Testis (tissue), 2 donors: ENCODE measurements at regions not wholly inside any gene's neighbourhood (a gene's known extent, or its start where the extent isn't known, plus 50 kb on each side); places are given as distances from the start of the nearest gene placed in this dataset.

ENCODE experiments used
- DNase-seq: peaks from one replicate; pipeline ENCODE4 v3.0.0-alpha.2; 2019
- H3K27ac ChIP-seq, 2 donors: fragments of 200-600 bp; sonication (generic); one replicate each; pipeline ENCODE4 v1.5.1; 2019
- H3K27me3 ChIP-seq: fragments of 200-600 bp; sonication (generic); one replicate; pipeline ENCODE4 v1.5.1; 2019
- H3K36me3 ChIP-seq: fragments of 200-600 bp; sonication (generic); one replicate; pipeline ENCODE4 v1.5.1; 2017; ENCODE audit warnings: low read depth; ENCODE audit errors: missing control alignments
- H3K4me1 ChIP-seq: fragments of 200-600 bp; sonication (generic); one replicate; pipeline ENCODE4 v1.5.1; 2019
- H3K4me3 ChIP-seq, 2 donors: fragments of 200-600 bp; sonication (generic); one replicate each; pipeline ENCODE4 v1.5.1; 2017 to 2019
- H3K9me3 ChIP-seq: fragments of 200-600 bp; sonication (generic); one replicate; pipeline ENCODE4 v1.5.1; 2017
- POLR2A ChIP-seq: fragments of 450-650 bp; IDR thresholded peaks from one replicate; pipeline ENCODE4 v1.6.1; 2017; ENCODE audit warnings: antibody characterized with exemption, mild to moderate bottlenecking, moderate library complexity
- WGBS, 2 donors: methylation state at CpG; one replicate each; pipeline ENCODE4 v1.1.5; 2018; 5-methylcytosine and 5-hydroxymethylcytosine counted together
- intact Hi-C: fragments of 100-400 bp; cut with DNase I; formaldehyde crosslinking; loops from one replicate; pipeline ENCODE4 v1.15.1; 2023; ENCODE audit warnings: low total_unique reads
- TF ChIP-seq, protein P1 (sequence below), 3 experiments: fragments of 450-650 bp in 2 of 3; fragments of 200-600 bp in 1 of 3; sonication (generic) in 1 of 3; IDR thresholded peaks; one replicate each; pipeline ENCODE4 v1.5.1; 2016 to 2019; ENCODE audit warnings: antibody characterized with exemption in 3 of 3, mild to moderate bottlenecking in 2 of 3, moderate library complexity in 1 of 3

- DNase-seq, result peak; percentile 42
- no peak overlapping the region for H3K4me3 ChIP-seq
- H3K36me3 ChIP-seq, result no peaks in the 10 kb centered on the region
- no peaks in the 10 kb centered on the region for H3K4me1 ChIP-seq
- intact Hi-C loops, result no loop called here
- no peak overlapping the region for H3K27ac ChIP-seq
- H3K27me3 ChIP-seq, result no peaks in the 10 kb centered on the region
- WGBS, 2 donors, result 66 to 71% methylated on average over 2 of the region's 2 CpGs
- no peaks in the 10 kb centered on the region for H3K9me3 ChIP-seq
- no peak for TF ChIP-seq POLR2A
- TF ChIP-seq, protein P1, sequence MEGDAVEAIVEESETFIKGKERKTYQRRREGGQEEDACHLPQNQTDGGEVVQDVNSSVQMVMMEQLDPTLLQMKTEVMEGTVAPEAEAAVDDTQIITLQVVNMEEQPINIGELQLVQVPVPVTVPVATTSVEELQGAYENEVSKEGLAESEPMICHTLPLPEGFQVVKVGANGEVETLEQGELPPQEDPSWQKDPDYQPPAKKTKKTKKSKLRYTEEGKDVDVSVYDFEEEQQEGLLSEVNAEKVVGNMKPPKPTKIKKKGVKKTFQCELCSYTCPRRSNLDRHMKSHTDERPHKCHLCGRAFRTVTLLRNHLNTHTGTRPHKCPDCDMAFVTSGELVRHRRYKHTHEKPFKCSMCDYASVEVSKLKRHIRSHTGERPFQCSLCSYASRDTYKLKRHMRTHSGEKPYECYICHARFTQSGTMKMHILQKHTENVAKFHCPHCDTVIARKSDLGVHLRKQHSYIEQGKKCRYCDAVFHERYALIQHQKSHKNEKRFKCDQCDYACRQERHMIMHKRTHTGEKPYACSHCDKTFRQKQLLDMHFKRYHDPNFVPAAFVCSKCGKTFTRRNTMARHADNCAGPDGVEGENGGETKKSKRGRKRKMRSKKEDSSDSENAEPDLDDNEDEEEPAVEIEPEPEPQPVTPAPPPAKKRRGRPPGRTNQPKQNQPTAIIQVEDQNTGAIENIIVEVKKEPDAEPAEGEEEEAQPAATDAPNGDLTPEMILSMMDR (IDR thresholded peaks at IDR 0.05), result peak; percentile 15 to 59 (median 55)
Measured at GRCh38 chr3:176430244-176431037, 766.8 kb downstream of the TBL1XR1 start.

DNA sequence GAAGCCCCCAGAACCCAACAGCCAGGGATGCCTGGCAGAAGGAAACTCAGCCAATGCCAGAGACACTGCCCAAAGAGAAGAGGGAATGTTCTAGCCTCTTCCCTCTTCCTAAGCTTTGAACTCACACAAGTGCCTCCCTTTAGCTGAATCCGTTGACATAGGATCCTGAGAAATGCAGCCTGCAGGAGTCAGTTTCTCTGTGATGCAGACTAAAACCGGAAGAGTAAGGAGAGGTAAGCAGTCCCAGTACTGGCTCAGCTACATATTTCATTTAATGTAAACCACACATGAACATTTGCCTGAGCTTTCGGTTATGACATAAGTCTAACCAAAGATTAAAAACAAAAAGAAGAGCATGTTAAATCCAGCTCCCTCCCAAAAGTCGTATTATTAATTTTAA is 768.7 kb downstream of the TBL1XR1 start:
- DNase-seq, result no peak
- 58 to 61% methylated on average over 4 of the region's 4 CpGs for WGBS, 2 donors

DNA sequence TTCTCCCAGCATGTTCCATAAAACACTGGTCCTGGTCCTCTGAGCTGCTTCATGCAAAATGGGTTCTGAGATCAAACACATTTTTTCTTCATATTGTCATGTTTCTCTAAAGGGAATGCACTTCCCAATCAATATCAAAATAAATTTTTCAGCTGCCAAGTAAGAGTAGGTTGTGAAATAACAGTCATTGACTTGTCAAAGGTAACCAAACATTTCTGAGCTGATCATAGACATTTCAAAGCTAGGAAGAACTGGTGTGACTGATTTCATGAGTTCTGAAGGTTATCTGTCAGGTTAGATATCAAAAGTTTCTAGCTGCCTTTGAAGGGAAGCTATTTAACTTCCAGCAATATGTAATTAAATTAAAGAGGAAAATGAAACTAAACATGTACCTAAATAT is 770.9 kb downstream of the TBL1XR1 start:
- no peak for DNase-seq
- Histone ChIP-seq H3K9me3 (no peaks in the 10 kb centered on the region), H3K27ac (no peak overlapping the region), H3K36me3 (no peaks in the 10 kb centered on the region), H3K4me1 (no peaks in the 10 kb centered on the region), H3K27me3 (no peaks in the 10 kb centered on the region), H3K4me3 (no peak overlapping the region)
- TF ChIP-seq POLR2A, result no peak
- intact Hi-C loops, result no loop called here

More for the DNA sequence above, 768.7 kb downstream of the TBL1XR1 start:
- intact Hi-C loops, result no loop called here
- H3K4me1 ChIP-seq, result no peaks in the 10 kb centered on the region
- H3K27ac ChIP-seq, result no peak overlapping the region
- H3K4me3 ChIP-seq, result no peak overlapping the region
- H3K36me3 ChIP-seq, result no peaks in the 10 kb centered on the region
- TF ChIP-seq, protein P1 (IDR thresholded peaks at IDR 0.05), result no peak
- no peaks in the 10 kb centered on the region for H3K9me3 ChIP-seq
- no peaks in the 10 kb centered on the region for H3K27me3 ChIP-seq

- WGBS, 2 donors, result 47 to 82% methylated on average over 3 of the region's 3 CpGs
- no peaks in the 10 kb centered on the region for H3K36me3 ChIP-seq
- H3K27me3 ChIP-seq, result no peaks in the 10 kb centered on the region
- H3K4me3 ChIP-seq, result no peak overlapping the region
- H3K4me1 ChIP-seq, result no peaks in the 10 kb centered on the region
- intact Hi-C loops, result no loop called here
- DNase-seq, result no peak
- H3K9me3 ChIP-seq, result no peaks in the 10 kb centered on the region
- no peak overlapping the region for H3K27ac ChIP-seq
- no peak for TF ChIP-seq POLR2A
- TF ChIP-seq, protein P1 (IDR thresholded peaks at IDR 0.05), result no peak
Measured at GRCh38 chr3:176416870-176417269, 780.4 kb downstream of the TBL1XR1 start.

DNA sequence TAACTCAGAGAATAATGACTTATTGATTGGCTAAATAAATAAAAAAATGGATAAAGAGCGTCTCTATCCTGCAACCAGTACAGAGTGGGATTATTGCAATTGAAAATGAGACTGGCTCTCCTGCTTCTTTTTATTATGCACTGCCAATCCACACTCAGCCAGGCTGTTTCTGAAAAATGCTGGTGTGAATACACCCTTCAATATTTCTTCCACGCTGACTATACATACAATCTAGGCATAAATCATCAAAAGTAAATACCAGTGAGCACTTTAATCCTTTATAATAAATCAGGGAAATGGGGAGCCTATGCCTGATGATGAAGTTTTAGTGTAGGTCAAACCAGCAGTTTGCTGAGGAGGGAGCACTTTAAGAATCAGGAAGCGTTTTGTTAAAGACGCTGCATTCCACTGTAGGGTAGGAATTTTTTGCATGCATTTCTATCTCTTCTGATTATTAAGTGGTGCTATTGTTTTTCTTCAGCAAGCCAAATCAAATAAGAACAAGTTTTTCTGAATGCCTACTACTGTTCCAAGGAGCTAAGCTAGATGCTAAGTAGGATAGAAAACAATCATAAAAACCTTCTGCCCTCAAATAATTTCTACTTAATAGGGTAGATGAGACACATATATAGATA is 781.5 kb downstream of the TBL1XR1 start:
- Histone ChIP-seq H3K4me1 (no peaks in the 10 kb centered on the region), H3K36me3 (no peaks in the 10 kb centered on the region), H3K27me3 (no peaks in the 10 kb centered on the region), H3K9me3 (no peaks in the 10 kb centered on the region), H3K27ac (no peak overlapping the region), H3K4me3 (no peak overlapping the region)
- TF ChIP-seq, protein P1 (IDR thresholded peaks at IDR 0.05), result no peak
- no peak for TF ChIP-seq POLR2A
- WGBS, 2 donors, result 50 to 76% methylated on average over 4 of the region's 4 CpGs
- intact Hi-C loops, result no loop called here
- DNase-seq, result no peak
